RWPE2 (cell line): ENCODE measurements at regions not wholly inside any gene's neighbourhood (a gene's known extent, or its start where the extent isn't known, plus 50 kb on each side); places are given as distances from the start of the nearest gene placed in this dataset.

Experiments
- ATAC-seq: fragments of 200-7000 bp; cut with Tn5 transposase; 3 replicates; pipeline ENCODE4 v1.9.1; 2021; ENCODE audit warnings: low read depth
- DNase-seq: peaks from one replicate; pipeline ENCODE4 v3.0.0-alpha.2; 2020; ENCODE audit warnings: low spot score
- H3K27ac ChIP-seq: fragments of 450-650 bp; 2 replicates; pipeline ENCODE4 v1.5.1; 2017; ENCODE audit warnings: mild to moderate bottlenecking; ENCODE audit not compliant: poor library complexity, severe bottlenecking
- H3K27me3 ChIP-seq: fragments of 250-450 bp; sonication (Bioruptor Pico); 2 replicates; pipeline ENCODE4 v1.5.1; 2021; ENCODE audit warnings: mild to moderate bottlenecking, moderate library complexity; ENCODE audit not compliant: insufficient read depth, poor library complexity, severe bottlenecking
- H3K36me3 ChIP-seq: fragments of 250-450 bp; sonication (Bioruptor Pico); 2 replicates; pipeline ENCODE4 v1.5.1; 2020; ENCODE audit warnings: low read depth, mild to moderate bottlenecking, moderate library complexity
- H3K4me1 ChIP-seq: fragments of 250-450 bp; sonication (Bioruptor Pico); 2 replicates; pipeline ENCODE4 v1.5.1; 2021; ENCODE audit warnings: mild to moderate bottlenecking, moderate library complexity; ENCODE audit not compliant: insufficient read depth, poor library complexity, severe bottlenecking
- H3K4me3 ChIP-seq: fragments of 250-450 bp; sonication (Bioruptor Pico); 2 replicates; pipeline ENCODE4 v1.5.1; 2021; ENCODE audit warnings: mild to moderate bottlenecking, moderate library complexity; ENCODE audit not compliant: severe bottlenecking
- H3K9me3 ChIP-seq: fragments of 250-450 bp; sonication (Bioruptor Pico); 2 replicates; pipeline ENCODE4 v1.5.1; 2021; ENCODE audit warnings: mild to moderate bottlenecking, moderate library complexity; ENCODE audit not compliant: severe bottlenecking
- CTCF ChIP-seq: fragments of 450-650 bp; IDR thresholded peaks from one replicate; pipeline ENCODE4 v1.5.1; 2017; ENCODE audit warnings: mild to moderate bottlenecking, moderate library complexity; ENCODE audit not compliant: poor library complexity, severe bottlenecking

GRCh38 chr4:130185123-130185522 lies 1089.2 kb downstream of the C4orf33 start:
- DNase-seq = no peak

GRCh38 chr4:130186931-130187330 lies 1091.0 kb downstream of the C4orf33 start:
- TF ChIP-seq CTCF = no peak
- no peaks in the 10 kb centered on the region for H3K36me3 ChIP-seq

More at GRCh38 chr4:130185123-130185522, 1089.2 kb downstream of the C4orf33 start:
- H3K27me3 ChIP-seq = no peaks in the 10 kb centered on the region
- no peaks in the 10 kb centered on the region for H3K36me3 ChIP-seq
- H3K4me3 ChIP-seq = no peak overlapping the region
- TF ChIP-seq CTCF = no peak
- no peaks in the 10 kb centered on the region for H3K9me3 ChIP-seq
- H3K4me1 ChIP-seq = peaks cover 3% of the 10 kb centered on the region
- no peak for ATAC-seq
- H3K27ac ChIP-seq = no peak overlapping the region

GRCh38 chr4:130187587-130187986 lies 1091.6 kb downstream of the C4orf33 start:
- Histone ChIP-seq H3K4me1 (peaks cover 3% of the 10 kb centered on the region), H3K27ac (no peak overlapping the region), H3K27me3 (no peaks in the 10 kb centered on the region), H3K36me3 (no peaks in the 10 kb centered on the region), H3K9me3 (no peaks in the 10 kb centered on the region), H3K4me3 (no peak overlapping the region)
- no peak for ATAC-seq
- no peak for DNase-seq
- TF ChIP-seq CTCF = no peak

More at GRCh38 chr4:130186931-130187330, 1091.0 kb downstream of the C4orf33 start:
- H3K4me3 ChIP-seq = no peak overlapping the region
- no peaks in the 10 kb centered on the region for H3K27me3 ChIP-seq
- no peak overlapping the region for H3K27ac ChIP-seq
- no peaks in the 10 kb centered on the region for H3K9me3 ChIP-seq
- peaks cover 3% of the 10 kb centered on the region for H3K4me1 ChIP-seq
- no peak for ATAC-seq
- no peak for DNase-seq

- no peak for DNase-seq
- no peak for TF ChIP-seq CTCF
- no peaks in the 10 kb centered on the region for H3K4me1 ChIP-seq
- no peaks in the 10 kb centered on the region for H3K27me3 ChIP-seq
- H3K4me3 ChIP-seq = no peak overlapping the region
- no peak overlapping the region for H3K27ac ChIP-seq
- H3K36me3 ChIP-seq = no peaks in the 10 kb centered on the region
- H3K9me3 ChIP-seq = no peaks in the 10 kb centered on the region
- no peak for ATAC-seq
These were observed 1096.8 kb downstream of the C4orf33 start for GRCh38 chr4:130192787-130193186.

DNA sequence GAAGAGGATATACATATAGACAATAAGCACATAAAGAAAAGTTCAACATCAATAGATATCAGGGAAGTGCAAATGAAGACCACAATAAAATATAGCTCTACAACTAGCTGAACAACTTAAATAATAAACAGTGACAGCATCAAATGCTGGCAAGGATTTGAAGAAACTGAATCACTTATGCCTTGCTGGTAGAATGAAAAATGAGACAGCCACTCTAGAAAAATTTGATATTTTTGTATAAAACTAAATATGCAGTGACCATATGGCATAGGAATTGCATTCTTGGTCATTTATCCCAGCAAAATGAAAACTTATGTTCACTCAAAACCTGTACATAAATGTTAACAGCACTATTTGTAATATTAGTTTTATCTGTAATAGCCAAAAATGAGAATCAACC lies 1102.0 kb downstream of the C4orf33 start:
- no peak for DNase-seq
- no peaks in the 10 kb centered on the region for H3K4me1 ChIP-seq
- H3K9me3 ChIP-seq = no peaks in the 10 kb centered on the region
- no peak for ATAC-seq
- H3K27ac ChIP-seq = no peak overlapping the region
- TF ChIP-seq CTCF = no peak
- H3K36me3 ChIP-seq = no peaks in the 10 kb centered on the region
- H3K27me3 ChIP-seq = no peaks in the 10 kb centered on the region
- no peak overlapping the region for H3K4me3 ChIP-seq
